Stimulated activated CD4-positive, alpha-beta T cell treated with anti-CD3 and anti-CD28 coated beads, Interleukin-1b, Interleukin-23, amount 100 ng/mL, for 48 hours (primary cell): ENCODE measurements at regions not wholly inside any gene's neighbourhood (a gene's known extent, or its start where the extent isn't known, plus 50 kb on each side); places are given as distances from the start of the nearest gene placed in this dataset.

Experiments used
- DNase-seq: peaks from one replicate; pipeline ENCODE4 v3.0.0-alpha.2; 2020

DNA sequence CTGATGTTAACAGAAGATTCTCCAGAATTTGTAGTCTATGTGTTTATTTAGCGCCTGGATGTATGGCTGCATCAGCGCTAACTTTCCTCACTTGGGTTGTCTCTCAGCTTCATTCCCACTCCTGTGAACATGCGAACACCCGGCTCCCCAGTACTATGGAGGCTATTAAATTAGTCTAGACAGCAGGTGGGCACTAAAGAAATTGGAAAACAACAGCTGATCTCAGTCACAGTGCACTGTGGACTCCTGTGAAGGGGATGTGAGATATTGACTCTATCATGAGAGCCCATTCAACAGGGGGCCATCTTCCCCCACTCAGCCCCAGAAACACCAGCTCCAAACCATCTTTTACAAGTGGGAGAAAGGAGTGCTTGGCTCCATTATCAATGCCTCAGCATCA lies 471.0 kb downstream of the KDM4C start:
- no peak for DNase-seq

DNA sequence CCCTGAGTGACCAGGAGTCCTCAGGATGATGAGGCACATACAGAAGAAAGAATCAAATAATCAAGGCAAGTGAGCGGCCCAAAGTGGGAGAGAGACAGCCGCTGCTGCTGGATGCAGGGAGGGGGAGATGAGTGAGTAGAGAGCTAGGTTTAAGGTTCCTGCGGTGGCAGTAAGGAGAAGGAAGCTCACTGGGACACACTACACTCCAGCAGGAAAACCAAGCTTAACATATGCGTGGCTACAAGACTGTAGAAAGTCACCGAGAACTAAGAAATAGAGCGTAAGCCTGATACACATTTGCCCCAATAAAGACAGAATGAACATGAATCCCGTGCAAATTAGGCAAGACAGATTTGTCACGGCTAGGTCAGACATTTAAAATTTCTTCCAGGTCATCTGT lies 470.2 kb downstream of the KDM4C start:
- DNase-seq: no peak

DNA sequence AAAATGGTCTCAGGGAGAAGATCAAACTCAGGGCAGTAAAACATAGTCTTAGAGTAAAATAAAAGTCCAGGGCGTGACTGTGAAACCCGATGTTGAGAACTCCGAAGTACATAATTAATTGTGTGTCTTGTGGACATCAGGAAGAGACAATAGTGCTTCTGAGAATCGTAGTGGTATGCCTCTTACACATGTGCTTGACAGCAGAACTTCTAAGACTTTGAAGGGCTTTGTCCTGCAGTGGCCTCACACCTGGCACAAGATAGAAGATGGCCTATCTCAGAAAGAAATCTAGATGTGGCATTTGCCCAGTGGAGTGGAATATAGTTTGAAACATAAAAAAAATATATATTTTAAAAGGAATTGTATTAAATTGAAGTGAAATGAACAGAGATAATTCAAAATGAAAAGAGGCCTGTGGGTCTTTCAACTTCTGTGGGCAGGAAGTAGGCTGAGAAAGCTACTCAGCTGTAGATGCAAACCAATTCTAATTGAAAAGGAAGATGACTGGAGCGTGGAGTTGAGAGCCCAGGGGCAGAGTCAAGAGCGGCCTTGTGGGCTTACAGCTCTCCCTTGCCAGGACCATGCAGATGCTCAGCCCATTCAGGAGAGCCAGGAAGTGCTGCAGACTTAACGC lies 468.4 kb downstream of the KDM4C start:
- no peak for DNase-seq
